NCI-H526 (cell line): ENCODE measurements at regions not wholly inside any gene's neighbourhood (a gene's known extent, or its start where the extent isn't known, plus 50 kb on each side); places are given as distances from the start of the nearest gene placed in this dataset.

ENCODE experiments used
- DNase-seq, 2 experiments: peaks; one replicate each; lab custom pipeline; 2025; lab: John Stamatoyannopoulos, UW

- DNase-seq, result no peak
These were observed 1198.9 kb upstream of the PCDH7 start for GRCh38 chr4:29521281-29521680.

GRCh38 chr4:29536745-29537144, 1183.4 kb upstream of the PCDH7 start:
- DNase-seq, result no peak

- no peak for DNase-seq
These were observed 1181.1 kb upstream of the PCDH7 start for GRCh38 chr4:29538889-29539646.

DNA sequence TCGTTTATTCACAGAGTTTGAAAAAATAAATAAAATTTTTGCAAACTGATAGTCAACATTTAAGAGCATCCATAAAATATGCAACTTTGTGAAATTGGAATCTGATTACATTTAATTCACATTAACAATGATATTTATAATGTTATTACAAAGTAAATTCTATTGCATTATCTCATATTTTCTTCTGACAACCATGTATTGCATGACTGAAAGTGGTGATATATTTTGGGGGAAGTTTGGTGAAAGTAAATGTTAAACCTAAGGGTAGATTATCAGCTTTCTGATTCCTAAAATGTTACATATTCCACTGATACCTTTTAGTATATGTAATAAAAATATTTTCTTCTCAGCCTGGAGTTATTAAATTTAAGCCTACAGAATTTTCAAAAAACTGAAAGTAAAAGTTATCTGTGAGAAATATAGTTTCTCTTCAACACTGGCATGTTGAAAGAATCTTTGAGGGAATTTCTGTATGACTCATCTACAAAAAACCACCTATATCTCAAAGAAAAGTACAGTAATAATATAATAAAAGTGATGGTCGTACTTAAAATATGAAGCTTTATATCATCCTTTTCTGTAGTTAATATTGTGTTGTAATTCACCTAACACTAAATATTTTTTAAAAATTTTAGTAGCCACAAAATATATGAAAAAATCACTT, 1179.6 kb upstream of the PCDH7 start:
- no peak for DNase-seq

DNA sequence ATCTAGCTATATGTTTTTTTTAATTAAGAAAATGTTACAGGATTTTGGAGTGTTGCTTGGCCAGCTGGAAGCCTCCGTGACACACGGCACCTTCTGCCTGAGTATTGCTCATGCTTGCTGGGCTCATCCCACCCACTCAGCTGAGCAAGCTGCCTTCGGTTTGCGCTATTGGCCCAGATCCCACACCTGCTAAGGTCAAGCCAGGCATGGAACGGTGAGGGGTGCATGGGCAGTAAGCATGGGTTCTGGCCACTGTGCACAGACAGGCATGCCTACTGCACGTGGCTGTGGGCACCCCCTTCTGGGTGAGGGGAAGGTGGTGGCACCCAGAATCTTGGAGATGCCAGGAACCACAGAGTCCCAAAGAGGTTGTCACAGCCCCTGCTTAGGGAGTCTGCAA, 1178.4 kb upstream of the PCDH7 start:
- no peak for DNase-seq

DNA sequence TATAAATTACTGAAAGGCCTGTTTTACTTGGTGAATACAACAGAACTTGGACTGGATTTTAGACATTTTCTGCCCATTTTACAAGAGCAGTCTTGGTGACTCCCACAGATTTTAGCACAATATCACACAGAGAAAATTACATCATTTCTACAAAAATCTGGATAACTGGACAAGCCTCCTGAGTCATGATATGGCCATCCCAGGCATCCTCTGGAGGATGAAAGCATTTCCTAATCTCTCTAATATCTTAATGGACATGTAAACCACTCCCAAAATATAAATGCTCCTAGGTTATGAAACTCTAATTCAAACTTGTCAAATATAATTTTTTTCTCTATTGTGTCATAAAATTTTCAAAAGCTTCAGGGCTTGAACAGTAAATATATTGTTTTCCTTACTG, 1170.8 kb upstream of the PCDH7 start:
- DNase-seq, result no peak

DNA sequence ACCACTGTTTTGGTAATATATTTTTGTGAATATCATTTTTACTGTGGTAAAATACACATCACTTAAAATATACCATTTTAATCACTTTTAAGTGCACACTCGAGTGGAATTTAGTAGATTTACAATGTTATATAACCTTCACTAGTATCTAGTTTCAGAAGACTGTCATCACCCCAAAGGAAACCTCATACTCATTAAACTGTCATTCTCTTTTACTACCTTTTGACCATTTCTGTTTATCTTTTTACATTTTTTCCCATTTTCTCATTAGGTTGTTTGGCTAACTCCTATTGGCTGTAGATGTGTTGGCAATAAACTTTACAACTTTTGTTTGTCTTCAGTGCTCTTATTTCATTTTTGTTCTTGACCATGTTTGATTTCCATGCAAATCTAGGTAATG, 1168.3 kb upstream of the PCDH7 start:
- DNase-seq, result no peak

DNA sequence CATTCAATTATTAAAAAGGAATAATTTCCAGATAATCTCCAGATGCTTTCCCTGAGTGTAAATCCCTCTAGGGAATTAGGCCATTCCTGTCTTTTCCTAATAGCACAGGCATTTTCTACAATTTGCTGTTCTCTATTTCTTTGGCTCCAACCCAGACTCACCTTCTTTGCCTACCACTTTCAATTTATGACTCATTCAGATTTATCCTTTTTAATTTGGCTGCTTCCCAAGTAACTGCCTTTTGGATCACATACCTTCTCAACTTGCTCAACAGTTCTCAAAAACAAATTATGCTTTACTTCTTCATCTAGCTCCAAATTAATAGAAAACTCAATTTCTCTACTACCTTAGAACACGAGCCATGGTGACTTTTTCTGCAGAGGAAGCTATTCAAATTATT, 1166.3 kb upstream of the PCDH7 start:
- DNase-seq, result no peak

DNA sequence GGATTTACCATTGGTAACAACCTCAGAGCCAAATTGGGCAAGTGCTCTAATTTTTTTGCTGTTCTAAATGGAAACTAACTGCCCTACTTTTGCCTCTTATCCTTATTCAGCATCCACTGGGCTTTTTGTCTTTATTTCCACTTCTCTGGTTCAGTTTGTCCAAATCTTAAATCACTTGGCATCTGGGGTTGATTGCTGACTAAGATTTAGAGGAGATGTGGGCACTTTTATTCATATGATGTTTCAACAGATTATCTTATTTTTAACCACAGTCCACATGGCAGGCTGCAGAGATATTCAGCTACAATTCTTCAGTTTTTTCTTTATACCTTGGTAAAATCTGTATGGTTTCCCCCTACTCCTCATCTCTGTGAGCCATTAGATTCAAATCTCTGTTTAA, 1161.4 kb upstream of the PCDH7 start:
- DNase-seq, result no peak

- DNase-seq, result no peak
These were observed 1160.9 kb upstream of the PCDH7 start for GRCh38 chr4:29559286-29559685.

DNA sequence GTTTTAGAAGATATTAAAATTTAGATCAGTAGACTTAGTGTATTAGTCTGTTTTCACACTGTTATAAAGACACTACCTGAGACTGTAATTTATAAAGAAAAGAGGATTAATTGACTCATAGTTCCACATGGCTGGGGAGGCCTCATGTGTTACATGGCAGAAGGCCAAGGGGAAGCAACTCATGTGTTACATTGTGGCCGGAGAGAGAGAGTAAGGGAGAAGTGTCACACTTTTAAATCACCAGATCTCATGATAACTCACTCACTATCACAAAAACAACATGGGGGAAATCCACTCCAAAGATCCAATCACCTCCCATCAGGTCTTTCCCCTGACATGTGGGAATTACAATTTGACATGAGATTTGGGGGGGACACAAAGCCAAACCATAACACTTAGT, 1159.7 kb upstream of the PCDH7 start:
- no peak for DNase-seq

DNA sequence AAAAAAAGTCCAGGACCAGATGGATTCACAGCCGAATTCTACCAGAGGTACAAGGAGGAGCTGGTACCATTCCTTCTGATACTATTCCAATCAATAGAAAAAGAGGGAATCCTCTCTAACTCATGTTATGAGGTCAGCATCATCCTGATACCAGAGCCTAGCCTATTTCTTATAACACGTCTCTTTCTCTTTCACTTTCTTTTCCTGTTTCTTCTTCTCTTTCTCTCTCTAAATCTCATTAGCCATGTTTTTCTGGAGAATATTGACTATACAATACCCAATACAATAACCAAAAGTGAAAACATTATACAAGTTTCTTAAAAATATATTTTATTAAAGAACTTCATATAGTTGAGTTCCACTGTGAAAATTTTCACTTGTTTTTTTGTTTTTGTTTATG, 1154.9 kb upstream of the PCDH7 start:
- DNase-seq, result no peak

DNA sequence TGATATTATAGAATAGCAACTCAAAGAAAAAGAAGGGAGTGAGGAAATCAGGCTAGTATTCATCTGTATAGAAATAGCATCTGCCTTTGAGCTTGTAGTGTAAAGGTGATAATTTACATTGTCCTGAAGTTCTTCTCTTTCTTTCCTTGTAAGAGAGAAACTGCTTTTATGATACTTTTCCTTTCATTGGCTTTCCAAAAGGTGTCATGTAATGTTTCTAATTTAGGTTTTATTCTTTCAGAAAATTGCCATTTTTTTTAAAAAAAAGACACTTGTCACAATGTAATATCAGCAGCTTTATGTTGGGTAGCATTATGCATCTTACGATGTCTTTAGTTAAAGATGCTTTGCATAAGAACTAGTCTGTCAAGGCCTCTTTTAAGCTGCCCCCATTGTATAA, 1153.8 kb upstream of the PCDH7 start:
- DNase-seq, result no peak

- no peak for DNase-seq
These were observed 1148.8 kb upstream of the PCDH7 start for GRCh38 chr4:29571322-29571721.

GRCh38 chr4:29578329-29578728, 1141.8 kb upstream of the PCDH7 start:
- no peak for DNase-seq

DNA sequence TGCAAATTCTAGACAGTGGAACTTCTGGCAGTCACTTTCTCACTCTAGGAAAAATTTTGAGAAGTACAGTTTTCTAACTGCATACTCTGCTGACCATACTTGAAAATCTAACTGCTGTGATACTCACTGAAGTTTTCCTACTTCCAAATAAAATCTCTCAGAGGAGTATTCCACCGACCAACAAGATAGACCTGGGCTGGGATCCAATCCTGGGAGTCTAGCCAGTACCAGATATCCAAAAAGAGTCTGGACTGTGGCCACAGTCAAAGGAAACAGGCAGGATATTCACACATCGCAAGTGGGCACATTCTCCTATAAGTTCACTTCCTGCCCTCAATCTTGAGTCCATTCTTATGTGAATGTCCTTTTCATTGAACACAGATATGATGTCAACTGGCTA, 1138.7 kb upstream of the PCDH7 start:
- no peak for DNase-seq

- DNase-seq, result no peak
These were observed 1131.6 kb upstream of the PCDH7 start for GRCh38 chr4:29588617-29589016.

GRCh38 chr4:29596228-29596627, 1123.9 kb upstream of the PCDH7 start:
- DNase-seq, result no peak

- no peak for DNase-seq
These were observed 1101.0 kb upstream of the PCDH7 start for GRCh38 chr4:29619168-29619567.

DNA sequence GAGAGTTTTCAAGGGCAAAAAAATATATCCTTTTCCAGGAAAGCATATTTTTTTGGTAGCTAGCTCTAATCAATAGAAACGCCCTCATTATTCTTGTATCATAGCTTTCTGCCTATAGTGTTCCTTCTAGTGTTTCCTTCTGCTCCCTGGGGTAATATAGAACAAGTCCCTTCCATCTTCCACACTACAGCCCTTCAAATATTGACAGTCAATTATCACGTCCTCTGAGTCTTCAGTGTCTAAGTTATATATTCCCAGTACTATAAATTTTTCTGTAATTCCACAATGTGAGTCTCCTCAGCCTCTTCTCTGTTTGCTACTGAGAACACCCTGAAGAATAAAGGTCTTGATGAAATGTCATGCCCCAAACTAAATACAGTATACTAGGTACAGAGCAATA, 1088.0 kb upstream of the PCDH7 start:
- no peak for DNase-seq

- DNase-seq, result no peak
These were observed 1083.2 kb upstream of the PCDH7 start for GRCh38 chr4:29636961-29637360.

GRCh38 chr4:29653221-29653620, 1066.9 kb upstream of the PCDH7 start:
- DNase-seq, result no peak

DNA sequence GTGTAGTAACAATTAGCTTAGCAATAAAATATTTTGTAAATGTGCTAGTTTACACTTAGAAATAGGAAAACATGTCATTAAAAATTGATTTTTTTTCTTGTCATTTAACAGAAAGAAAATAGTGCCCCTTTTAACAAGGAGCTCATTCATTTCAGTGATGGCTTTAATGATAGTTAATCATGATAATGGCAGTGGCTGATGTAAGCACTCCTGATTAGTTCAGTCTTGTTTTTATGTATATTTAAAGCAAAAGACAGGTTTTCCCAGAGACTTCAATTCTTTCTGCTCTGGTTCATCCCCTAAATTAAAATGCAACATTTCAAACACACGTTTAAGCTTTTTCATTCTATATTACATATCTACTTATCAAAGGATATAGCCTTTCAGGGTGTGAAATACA, 1039.5 kb upstream of the PCDH7 start:
- DNase-seq, result no peak

- DNase-seq, result no peak
These were observed 1016.1 kb upstream of the PCDH7 start for GRCh38 chr4:29704059-29704458.
